ENCODE measurements at regions not wholly inside any gene's neighbourhood (a gene's known extent, or its start where the extent isn't known, plus 50 kb on each side); places are given as distances from the start of the nearest gene placed in this dataset.
"Not testable (repeated sequence)": the region's sequence is repeated elsewhere in the genome, so short reads cannot be mapped to it uniquely, and the experiment has no call there.

DNA sequence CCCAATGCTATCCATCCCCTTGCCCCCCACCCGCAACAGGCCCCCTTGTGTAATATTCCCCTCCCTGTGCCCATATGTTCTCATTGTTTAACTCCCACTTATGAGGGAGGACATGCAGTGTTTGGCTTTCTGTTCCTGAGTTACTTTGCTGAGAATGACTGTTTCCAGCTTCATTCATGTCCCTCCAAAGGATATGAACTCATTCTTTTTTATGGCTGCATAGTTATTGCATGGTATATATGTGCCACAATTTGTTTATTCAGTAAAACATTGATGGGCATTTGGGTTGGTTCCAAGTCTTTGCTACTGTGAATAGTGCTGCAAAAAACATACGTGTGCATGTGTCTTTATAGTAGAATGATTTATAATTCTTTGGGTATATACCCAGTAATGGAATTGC, 128.4 kb upstream of the RAPGEF2 start:
- TF ChIP-seq CTCF (IDR thresholded peaks at IDR 0.05 in 8 of 11, conservative IDR thresholded peaks at IDR 0.05 in 3 of 11); POLR2AphosphoS5 (IDR thresholded peaks at IDR 0.05); POLR2A (IDR thresholded peaks at IDR 0.05): not testable (repeated sequence)
